A549 (cell line): ENCODE measurements at regions not wholly inside any gene's neighbourhood (a gene's known extent, or its start where the extent isn't known, plus 50 kb on each side); places are given as distances from the start of the nearest gene placed in this dataset.

ENCODE experiments used
- ATAC-seq, 2 experiments: fragments of 200-7000 bp in 1 of 2; fragments of >200 bp in 1 of 2; cut with Nextera tagmentation in 1 of 2; cut with Tn5 transposase in 1 of 2; 3 replicates each; pipeline versions ENCODE4 v1.8.0 to v1.9.1; 2018 to 2020; ENCODE audit warnings: mild to moderate bottlenecking in 1 of 2, moderate library complexity in 1 of 2
- CTCF ChIA-PET: fragments of 300-600 bp; sonication (Branson Sonifier 250); formaldehyde crosslinking; extraction: SDS; loops from one replicate; lab custom pipeline; 2021; ENCODE audit warnings: antibody characterized with exemption, inconsistent platforms; lab: Yijun Ruan, JAX
- POLR2A ChIA-PET: fragments of 350-600 bp; formaldehyde crosslinking; extraction: SDS; loops from one replicate; lab custom pipeline; 2021; ENCODE audit warnings: antibody characterized with exemption, inconsistent platforms; lab: Yijun Ruan, JAX
- DNase-seq, 2 experiments: peaks; one replicate each; pipeline versions ENCODE4 v3.0.0 to v3.0.0-alpha.2; 2011 to 2016; ENCODE audit warnings: low read depth in 1 of 2, low spot score in 1 of 2
- FAIRE-seq: peaks from 2 replicates; lab custom pipeline; 2011; peaks lifted over from hg19 to GRCh38; lab: Jason Lieb, UNC
- H3K27ac ChIP-seq, 2 experiments: fragments of >200 bp; sonication (Bioruptor Twin); formaldehyde crosslinking; 3 replicates each; pipeline ENCODE4 v1.5.1; 2016 to 2017
- H3K4me1 ChIP-seq: fragments of >200 bp; sonication (Bioruptor Twin); formaldehyde crosslinking; 3 replicates; pipeline ENCODE4 v1.6.1; 2016
- H3K4me2 ChIP-seq: fragments of >200 bp; sonication (Bioruptor Twin); formaldehyde crosslinking; 3 replicates; pipeline ENCODE4 v1.6.1; 2016
- H3K4me3 ChIP-seq: fragments of >200 bp; sonication (Bioruptor Twin); formaldehyde crosslinking; 3 replicates; pipeline ENCODE4 v1.5.1; 2016
- H3K9me3 ChIP-seq: fragments of >200 bp; sonication (Bioruptor Twin); formaldehyde crosslinking; 3 replicates; pipeline ENCODE4 v1.6.1; 2016
- CHD2 ChIP-seq: fragments of 150-350 bp; IDR thresholded peaks from 2 replicates; pipeline ENCODE4 v1.6.1; 2014; ENCODE audit warnings: low read length; ENCODE audit not compliant: partially characterized antibody
- FOXS1 ChIP-seq: fragments of 250-450 bp; sonication (Bioruptor Pico); IDR thresholded peaks from 2 replicates; pipeline ENCODE4 v1.5.0; 2020; ENCODE audit warnings: mild to moderate bottlenecking, moderate library complexity
- HOXB13 ChIP-seq: fragments of 250-450 bp; sonication (Bioruptor Pico); IDR thresholded peaks from 2 replicates; pipeline ENCODE4 v1.5.0; 2020; ENCODE audit warnings: low read depth, mild to moderate bottlenecking, moderate library complexity
- JUN ChIP-seq, 2 experiments: fragments of >200 bp; sonication (Bioruptor Twin); formaldehyde crosslinking; IDR thresholded peaks; 2 replicates in 1 of 2; 3 replicates in 1 of 2; pipeline ENCODE4 v1.6.1; 2016 to 2017
- MYC ChIP-seq: IDR thresholded peaks from 2 replicates; pipeline ENCODE4 v1.6.1; 2012; ENCODE audit warnings: mild to moderate bottlenecking, inconsistent platforms, low read length, improper control_type of control experiment, borderline replicate concordance
- RAD21 ChIP-seq, 2 experiments: fragments of >200 bp in 1 of 2; sonication (Bioruptor Twin) in 1 of 2; formaldehyde crosslinking in 1 of 2; IDR thresholded peaks in 1 of 2; conservative IDR thresholded peaks in 1 of 2; 2 replicates in 1 of 2; 3 replicates in 1 of 2; pipeline ENCODE4 v1.6.1; 2012 to 2018; ENCODE audit warnings: inconsistent platforms in 1 of 2
- RCOR1 ChIP-seq: fragments of 150-350 bp; IDR thresholded peaks from 2 replicates; pipeline ENCODE4 v1.6.1; 2014; ENCODE audit warnings: antibody characterized with exemption, low read length, low read depth
- SREBF2 ChIP-seq: fragments of 450-650 bp; IDR thresholded peaks from 2 replicates; pipeline ENCODE4 v1.6.1; 2014; ENCODE audit warnings: mild to moderate bottlenecking, moderate library complexity
- TFCP2L1 ChIP-seq: fragments of 250-450 bp; sonication (Bioruptor Pico); IDR thresholded peaks from 2 replicates; pipeline ENCODE4 v1.5.0; 2021; ENCODE audit warnings: mild to moderate bottlenecking
- ZFP36 ChIP-seq: fragments of 450-650 bp; IDR thresholded peaks from 2 replicates; pipeline ENCODE4 v1.6.1; 2014; ENCODE audit warnings: borderline replicate concordance; ENCODE audit not compliant: partially characterized antibody
- ZNF302 ChIP-seq: fragments of 250-450 bp; sonication (Bioruptor Pico); IDR thresholded peaks from 2 replicates; pipeline ENCODE4 v1.9.0; 2021; ENCODE audit warnings: inconsistent platforms, mild to moderate bottlenecking, moderate library complexity
- WGBS: methylation state at CpG from one replicate; pipeline ENCODE4 v1.1.6; 2017; ENCODE audit errors: missing lambda C conversion rate; 5-methylcytosine and 5-hydroxymethylcytosine counted together
- TF ChIP-seq, protein P1 (sequence below): IDR thresholded peaks from 2 replicates; pipeline ENCODE4 v1.6.1; 2012
- TF ChIP-seq, protein P2 (sequence below): fragments of >200 bp; sonication (Bioruptor Twin); formaldehyde crosslinking; IDR thresholded peaks from 2 replicates; pipeline ENCODE4 v1.6.1; 2016
- TF ChIP-seq, protein P3 (sequence below): fragments of 200-600 bp; sonication (generic); IDR thresholded peaks from 2 replicates; pipeline ENCODE4 v1.6.1; 2016; ENCODE audit warnings: antibody characterized with exemption, mild to moderate bottlenecking, moderate library complexity
- TF ChIP-seq, protein P4 (sequence below): fragments of 250-450 bp; sonication (Bioruptor Pico); IDR thresholded peaks from 2 replicates; pipeline ENCODE4 v1.5.0; 2021; ENCODE audit warnings: mild to moderate bottlenecking, moderate library complexity, borderline replicate concordance
- TF ChIP-seq, protein P5 (sequence below): fragments of >200 bp; sonication (Bioruptor Twin); formaldehyde crosslinking; IDR thresholded peaks from 3 replicates; pipeline ENCODE4 v1.5.1; 2016
- TF ChIP-seq, protein P6 (sequence below): fragments of 250-450 bp; sonication (Bioruptor Pico); IDR thresholded peaks from 2 replicates; pipeline ENCODE4 v1.5.0; 2020; ENCODE audit warnings: low read depth, mild to moderate bottlenecking, moderate library complexity
- TF ChIP-seq, protein P7 (sequence below): fragments of >200 bp; sonication (Bioruptor Twin); formaldehyde crosslinking; IDR thresholded peaks from 3 replicates; pipeline ENCODE4 v1.6.1; 2016

DNA sequence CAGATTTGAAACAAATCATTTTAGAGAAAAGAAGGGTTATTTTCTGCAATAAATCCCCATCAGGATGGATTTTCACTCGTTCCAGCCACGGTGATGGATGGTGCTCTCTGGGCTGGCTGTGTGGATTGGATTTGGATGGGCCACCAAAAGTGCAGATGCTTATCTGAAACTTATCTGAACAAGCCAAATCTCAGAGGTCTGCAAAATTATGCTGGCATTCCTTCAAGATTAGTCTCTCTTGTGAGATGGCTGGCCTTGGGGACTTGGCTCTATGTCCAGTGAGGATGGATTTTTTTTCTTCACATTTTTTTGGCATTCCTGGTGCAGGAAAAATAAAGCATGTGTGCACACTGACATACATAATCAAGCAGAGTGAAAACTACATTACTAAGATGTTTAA, 341.9 kb downstream of the GXYLT1 start:
- ATAC-seq (no peak), FAIRE-seq (no peak), DNase-seq (no peak)
- Histone ChIP-seq H3K4me3 (no peak overlapping the region), H3K9me3 (no peaks in the 10 kb centered on the region), H3K4me1 (no peaks in the 10 kb centered on the region), H3K4me2 (no peak overlapping the region), H3K27ac (no peak overlapping the region)
- CTCF ChIA-PET: no interaction called here
- WGBS: 12% methylated on average over 2 of the region's 2 CpGs
- POLR2A ChIA-PET: no interaction called here
- TF ChIP-seq, protein P1, sequence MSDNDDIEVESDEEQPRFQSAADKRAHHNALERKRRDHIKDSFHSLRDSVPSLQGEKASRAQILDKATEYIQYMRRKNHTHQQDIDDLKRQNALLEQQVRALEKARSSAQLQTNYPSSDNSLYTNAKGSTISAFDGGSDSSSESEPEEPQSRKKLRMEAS: no peak
- TF ChIP-seq, protein P2, sequence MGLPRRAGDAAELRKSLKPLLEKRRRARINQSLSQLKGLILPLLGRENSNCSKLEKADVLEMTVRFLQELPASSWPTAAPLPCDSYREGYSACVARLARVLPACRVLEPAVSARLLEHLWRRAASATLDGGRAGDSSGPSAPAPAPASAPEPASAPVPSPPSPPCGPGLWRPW: no peak
- TF ChIP-seq, protein P3, sequence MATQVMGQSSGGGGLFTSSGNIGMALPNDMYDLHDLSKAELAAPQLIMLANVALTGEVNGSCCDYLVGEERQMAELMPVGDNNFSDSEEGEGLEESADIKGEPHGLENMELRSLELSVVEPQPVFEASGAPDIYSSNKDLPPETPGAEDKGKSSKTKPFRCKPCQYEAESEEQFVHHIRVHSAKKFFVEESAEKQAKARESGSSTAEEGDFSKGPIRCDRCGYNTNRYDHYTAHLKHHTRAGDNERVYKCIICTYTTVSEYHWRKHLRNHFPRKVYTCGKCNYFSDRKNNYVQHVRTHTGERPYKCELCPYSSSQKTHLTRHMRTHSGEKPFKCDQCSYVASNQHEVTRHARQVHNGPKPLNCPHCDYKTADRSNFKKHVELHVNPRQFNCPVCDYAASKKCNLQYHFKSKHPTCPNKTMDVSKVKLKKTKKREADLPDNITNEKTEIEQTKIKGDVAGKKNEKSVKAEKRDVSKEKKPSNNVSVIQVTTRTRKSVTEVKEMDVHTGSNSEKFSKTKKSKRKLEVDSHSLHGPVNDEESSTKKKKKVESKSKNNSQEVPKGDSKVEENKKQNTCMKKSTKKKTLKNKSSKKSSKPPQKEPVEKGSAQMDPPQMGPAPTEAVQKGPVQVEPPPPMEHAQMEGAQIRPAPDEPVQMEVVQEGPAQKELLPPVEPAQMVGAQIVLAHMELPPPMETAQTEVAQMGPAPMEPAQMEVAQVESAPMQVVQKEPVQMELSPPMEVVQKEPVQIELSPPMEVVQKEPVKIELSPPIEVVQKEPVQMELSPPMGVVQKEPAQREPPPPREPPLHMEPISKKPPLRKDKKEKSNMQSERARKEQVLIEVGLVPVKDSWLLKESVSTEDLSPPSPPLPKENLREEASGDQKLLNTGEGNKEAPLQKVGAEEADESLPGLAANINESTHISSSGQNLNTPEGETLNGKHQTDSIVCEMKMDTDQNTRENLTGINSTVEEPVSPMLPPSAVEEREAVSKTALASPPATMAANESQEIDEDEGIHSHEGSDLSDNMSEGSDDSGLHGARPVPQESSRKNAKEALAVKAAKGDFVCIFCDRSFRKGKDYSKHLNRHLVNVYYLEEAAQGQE: no peak
- no peak for TF ChIP-seq CHD2
- TF ChIP-seq RCOR1: no peak
- no peak for TF ChIP-seq MYC
- TF ChIP-seq HOXB13 (CRISPR knock-in tag): no peak
- TF ChIP-seq ZFP36: no peak
- TF ChIP-seq, protein P4, sequence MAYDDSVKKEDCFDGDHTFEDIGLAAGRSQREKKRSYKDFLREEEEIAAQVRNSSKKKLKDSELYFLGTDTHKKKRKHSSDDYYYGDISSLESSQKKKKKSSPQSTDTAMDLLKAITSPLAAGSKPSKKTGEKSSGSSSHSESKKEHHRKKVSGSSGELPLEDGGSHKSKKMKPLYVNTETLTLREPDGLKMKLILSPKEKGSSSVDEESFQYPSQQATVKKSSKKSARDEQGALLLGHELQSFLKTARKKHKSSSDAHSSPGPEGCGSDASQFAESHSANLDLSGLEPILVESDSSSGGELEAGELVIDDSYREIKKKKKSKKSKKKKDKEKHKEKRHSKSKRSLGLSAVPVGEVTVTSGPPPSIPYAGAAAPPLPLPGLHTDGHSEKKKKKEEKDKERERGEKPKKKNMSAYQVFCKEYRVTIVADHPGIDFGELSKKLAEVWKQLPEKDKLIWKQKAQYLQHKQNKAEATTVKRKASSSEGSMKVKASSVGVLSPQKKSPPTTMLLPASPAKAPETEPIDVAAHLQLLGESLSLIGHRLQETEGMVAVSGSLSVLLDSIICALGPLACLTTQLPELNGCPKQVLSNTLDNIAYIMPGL (CRISPR knock-in tag): no peak
- TF ChIP-seq RAD21 (conservative IDR thresholded peaks at IDR 0.05 in 1 of 2, IDR thresholded peaks at IDR 0.05 in 1 of 2): no peak
- TF ChIP-seq, protein P5, sequence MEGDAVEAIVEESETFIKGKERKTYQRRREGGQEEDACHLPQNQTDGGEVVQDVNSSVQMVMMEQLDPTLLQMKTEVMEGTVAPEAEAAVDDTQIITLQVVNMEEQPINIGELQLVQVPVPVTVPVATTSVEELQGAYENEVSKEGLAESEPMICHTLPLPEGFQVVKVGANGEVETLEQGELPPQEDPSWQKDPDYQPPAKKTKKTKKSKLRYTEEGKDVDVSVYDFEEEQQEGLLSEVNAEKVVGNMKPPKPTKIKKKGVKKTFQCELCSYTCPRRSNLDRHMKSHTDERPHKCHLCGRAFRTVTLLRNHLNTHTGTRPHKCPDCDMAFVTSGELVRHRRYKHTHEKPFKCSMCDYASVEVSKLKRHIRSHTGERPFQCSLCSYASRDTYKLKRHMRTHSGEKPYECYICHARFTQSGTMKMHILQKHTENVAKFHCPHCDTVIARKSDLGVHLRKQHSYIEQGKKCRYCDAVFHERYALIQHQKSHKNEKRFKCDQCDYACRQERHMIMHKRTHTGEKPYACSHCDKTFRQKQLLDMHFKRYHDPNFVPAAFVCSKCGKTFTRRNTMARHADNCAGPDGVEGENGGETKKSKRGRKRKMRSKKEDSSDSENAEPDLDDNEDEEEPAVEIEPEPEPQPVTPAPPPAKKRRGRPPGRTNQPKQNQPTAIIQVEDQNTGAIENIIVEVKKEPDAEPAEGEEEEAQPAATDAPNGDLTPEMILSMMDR: no peak
- TF ChIP-seq JUN (IDR thresholded peaks at IDR 0.05): no peak
- TF ChIP-seq, protein P6, sequence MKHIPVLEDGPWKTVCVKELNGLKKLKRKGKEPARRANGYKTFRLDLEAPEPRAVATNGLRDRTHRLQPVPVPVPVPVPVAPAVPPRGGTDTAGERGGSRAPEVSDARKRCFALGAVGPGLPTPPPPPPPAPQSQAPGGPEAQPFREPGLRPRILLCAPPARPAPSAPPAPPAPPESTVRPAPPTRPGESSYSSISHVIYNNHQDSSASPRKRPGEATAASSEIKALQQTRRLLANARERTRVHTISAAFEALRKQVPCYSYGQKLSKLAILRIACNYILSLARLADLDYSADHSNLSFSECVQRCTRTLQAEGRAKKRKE (CRISPR knock-in tag): no peak
- TF ChIP-seq TFCP2L1 (CRISPR knock-in tag): no peak
- no peak for TF ChIP-seq SREBF2
- TF ChIP-seq, protein P7, sequence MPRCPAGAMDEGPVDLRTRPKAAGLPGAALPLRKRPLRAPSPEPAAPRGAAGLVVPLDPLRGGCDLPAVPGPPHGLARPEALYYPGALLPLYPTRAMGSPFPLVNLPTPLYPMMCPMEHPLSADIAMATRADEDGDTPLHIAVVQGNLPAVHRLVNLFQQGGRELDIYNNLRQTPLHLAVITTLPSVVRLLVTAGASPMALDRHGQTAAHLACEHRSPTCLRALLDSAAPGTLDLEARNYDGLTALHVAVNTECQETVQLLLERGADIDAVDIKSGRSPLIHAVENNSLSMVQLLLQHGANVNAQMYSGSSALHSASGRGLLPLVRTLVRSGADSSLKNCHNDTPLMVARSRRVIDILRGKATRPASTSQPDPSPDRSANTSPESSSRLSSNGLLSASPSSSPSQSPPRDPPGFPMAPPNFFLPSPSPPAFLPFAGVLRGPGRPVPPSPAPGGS: no peak
- TF ChIP-seq ZNF302 (CRISPR knock-in tag): no peak
- no peak for TF ChIP-seq FOXS1 (CRISPR knock-in tag)
